Cardiac fibroblast (primary cell): ENCODE measurements at regions not wholly inside any gene's neighbourhood (a gene's known extent, or its start where the extent isn't known, plus 50 kb on each side); places are given as distances from the start of the nearest gene placed in this dataset.

Experiments used
- DNase-seq, 2 donors: peaks; one replicate each; pipeline versions ENCODE4 v3.0.0 to v3.0.0-alpha.2; 2010; ENCODE audit warnings: low read depth in 2 of 2
- H3K4me3 ChIP-seq, 2 donors: replicated peaks in 1 of 2; 1 replicate in 1 of 2; 2 replicates in 1 of 2; pipeline ENCODE4 v1.5.1; 2011; ENCODE audit warnings: low read depth in 2 of 2, low read length in 2 of 2, mild to moderate bottlenecking in 2 of 2, moderate library complexity in 1 of 2
- TF ChIP-seq, protein P1 (sequence below): IDR thresholded peaks from one replicate; pipeline ENCODE4 v1.5.1; 2011; ENCODE audit warnings: low read depth, mild to moderate bottlenecking, low read length, inconsistent platforms

DNA sequence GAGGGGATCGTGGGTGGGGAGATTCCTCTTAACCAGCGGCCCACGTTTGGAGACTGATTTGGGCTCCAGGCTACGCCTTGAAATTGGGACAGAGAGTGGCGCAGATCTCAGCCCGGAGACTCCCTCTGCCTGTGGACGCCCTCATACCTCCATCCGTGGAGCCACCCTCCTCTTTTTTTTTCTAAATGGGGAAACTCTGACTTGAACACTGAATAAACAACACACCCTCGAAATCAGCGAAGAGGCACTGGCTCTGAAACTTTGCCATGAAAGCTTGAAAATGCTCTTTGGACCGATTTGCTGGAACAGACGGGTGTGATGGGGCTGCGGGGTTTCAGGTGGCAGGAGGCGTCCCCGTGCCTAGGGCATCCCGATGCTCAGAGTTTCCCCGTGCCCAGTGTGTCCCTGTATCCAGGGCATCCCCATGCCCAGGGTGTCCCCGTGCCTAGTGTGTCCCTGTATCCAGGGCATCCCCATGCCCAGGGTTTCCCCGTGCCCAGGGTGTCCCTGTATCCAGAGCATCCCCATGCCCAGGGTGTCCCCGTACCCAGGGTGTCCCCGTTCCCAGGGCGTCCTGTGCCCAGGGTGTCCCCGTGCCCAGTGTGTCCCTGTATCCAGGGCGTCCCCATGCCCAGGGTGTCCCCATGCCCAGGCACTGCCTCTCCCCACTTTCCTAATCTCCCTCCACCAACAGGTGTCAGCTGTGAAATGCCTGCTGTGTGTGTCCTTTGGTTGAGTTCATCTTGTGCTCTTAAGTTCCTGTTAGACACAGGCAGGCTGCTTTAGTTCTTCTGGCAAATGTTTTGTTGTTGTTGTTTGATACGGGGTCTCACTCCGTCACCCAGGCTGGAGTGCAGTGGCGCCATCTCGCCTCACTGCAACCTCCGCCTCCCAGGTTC, 187.0 kb downstream of the SEC14L1 start:
- TF ChIP-seq, protein P1, sequence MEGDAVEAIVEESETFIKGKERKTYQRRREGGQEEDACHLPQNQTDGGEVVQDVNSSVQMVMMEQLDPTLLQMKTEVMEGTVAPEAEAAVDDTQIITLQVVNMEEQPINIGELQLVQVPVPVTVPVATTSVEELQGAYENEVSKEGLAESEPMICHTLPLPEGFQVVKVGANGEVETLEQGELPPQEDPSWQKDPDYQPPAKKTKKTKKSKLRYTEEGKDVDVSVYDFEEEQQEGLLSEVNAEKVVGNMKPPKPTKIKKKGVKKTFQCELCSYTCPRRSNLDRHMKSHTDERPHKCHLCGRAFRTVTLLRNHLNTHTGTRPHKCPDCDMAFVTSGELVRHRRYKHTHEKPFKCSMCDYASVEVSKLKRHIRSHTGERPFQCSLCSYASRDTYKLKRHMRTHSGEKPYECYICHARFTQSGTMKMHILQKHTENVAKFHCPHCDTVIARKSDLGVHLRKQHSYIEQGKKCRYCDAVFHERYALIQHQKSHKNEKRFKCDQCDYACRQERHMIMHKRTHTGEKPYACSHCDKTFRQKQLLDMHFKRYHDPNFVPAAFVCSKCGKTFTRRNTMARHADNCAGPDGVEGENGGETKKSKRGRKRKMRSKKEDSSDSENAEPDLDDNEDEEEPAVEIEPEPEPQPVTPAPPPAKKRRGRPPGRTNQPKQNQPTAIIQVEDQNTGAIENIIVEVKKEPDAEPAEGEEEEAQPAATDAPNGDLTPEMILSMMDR: no peak
- no peak overlapping the region for H3K4me3 ChIP-seq
- no peak for DNase-seq

DNA sequence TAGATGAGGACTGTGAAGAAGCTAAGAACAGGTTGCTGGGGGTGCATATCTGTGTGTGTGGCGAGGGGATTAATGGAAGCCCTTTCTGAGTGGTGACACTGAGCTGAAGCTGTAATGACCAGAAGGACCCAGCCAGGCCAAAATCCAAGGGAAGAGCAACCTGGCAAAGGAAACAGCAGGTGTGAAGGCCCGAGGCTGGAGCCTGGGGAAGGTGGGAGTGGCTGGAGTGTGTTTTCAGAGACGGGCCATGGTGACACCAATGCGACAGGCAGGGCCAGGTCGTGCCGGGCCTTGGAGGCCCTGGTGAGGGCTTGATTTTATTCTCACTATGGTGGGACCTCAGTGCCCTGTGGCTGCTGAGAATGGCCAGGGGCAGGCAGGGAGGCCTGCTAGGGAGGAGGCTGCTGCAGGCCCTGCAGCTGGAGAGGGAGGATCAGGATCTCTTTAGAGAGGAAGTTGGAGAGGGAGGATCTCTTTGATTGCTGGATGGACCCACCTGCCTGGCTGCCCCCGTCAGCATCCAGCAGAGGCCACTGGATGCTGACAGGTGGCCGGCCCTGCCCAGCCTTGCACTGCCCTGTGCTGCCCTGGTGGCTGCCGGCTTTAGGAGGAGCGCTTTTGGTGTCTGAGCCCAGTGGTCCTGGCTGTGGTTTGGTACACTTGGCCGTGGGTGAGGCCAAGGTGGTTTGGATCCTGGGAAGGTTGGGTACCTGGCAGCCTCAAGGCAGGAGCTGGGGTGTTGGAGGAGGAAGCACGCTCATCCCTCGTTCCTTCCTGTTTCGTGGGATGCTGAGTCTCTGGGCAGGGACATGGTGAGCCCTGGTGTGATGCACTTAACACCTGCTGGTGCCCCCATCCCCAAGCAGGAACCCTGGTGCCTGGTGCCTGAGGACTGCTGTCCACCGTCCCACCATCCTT, 188.3 kb downstream of the SEC14L1 start:
- TF ChIP-seq, protein P1: no peak
- H3K4me3 ChIP-seq: no peak overlapping the region
- no peak for DNase-seq

- no peak overlapping the region for H3K4me3 ChIP-seq
- TF ChIP-seq, protein P1: no peak
- DNase-seq: no peak
These were observed 189.2 kb downstream of the SEC14L1 start for GRCh38 chr17:77329741-77330531.

- TF ChIP-seq, protein P1: no peak
- no peak overlapping the region for H3K4me3 ChIP-seq
- no peak for DNase-seq
These were observed 189.9 kb downstream of the SEC14L1 start for GRCh38 chr17:77330602-77331081.

DNA sequence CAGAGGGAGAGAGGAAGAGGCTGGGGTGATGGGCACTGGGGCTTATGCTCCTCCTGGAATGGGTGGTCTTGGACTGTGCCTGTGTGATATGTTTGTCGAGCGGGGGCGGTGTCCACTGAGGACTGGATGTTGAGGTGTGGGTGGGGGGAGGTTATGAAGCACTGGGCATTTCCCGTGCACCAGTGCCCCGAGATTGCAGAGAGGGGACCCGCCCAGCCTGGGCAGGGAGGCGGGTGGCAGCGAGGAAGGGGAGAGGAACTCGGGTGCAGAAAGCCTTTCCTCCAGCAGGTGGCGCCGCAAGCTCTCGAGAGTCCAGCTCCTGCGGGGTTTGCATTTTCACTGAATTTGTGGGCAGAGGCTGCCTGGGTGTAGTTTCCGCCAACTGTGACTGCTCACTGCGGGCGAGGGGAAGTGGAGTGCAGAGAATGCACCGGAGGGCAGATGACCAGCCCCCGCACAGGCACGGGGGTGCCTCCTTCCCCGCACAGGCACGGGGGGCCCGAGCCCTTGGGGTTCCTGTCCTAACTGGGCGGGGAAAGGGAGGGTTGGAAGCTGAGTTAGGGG, 190.6 kb downstream of the SEC14L1 start:
- peak; percentile 89 to 91 for DNase-seq
- TF ChIP-seq, protein P1: peak; percentile 95
- peak overlapping the region in 1 of 2 donors; percentile 14 for H3K4me3 ChIP-seq
